HEK293 (cell line): ENCODE measurements at regions not wholly inside any gene's neighbourhood (a gene's known extent, or its start where the extent isn't known, plus 50 kb on each side); places are given as distances from the start of the nearest gene placed in this dataset.

Source experiments
- CTCF ChIA-PET: fragments of 350-600 bp; formaldehyde crosslinking; extraction: SDS; loops from one replicate; lab custom pipeline; 2021; ENCODE audit warnings: antibody characterized with exemption; lab: Yijun Ruan, JAX
- POLR2A ChIA-PET: fragments of 300-600 bp; formaldehyde crosslinking; extraction: SDS; loops from one replicate; lab custom pipeline; 2020; ENCODE audit warnings: antibody characterized with exemption, inconsistent platforms; lab: Yijun Ruan, JAX
- H3K27ac ChIP-seq: fragments of 200-500 bp; sonication (Bioruptor generic); 2 replicates; pipeline ENCODE4 v1.5.1; 2014; ENCODE audit warnings: low read depth, low read length, control low read depth, inconsistent platforms; ENCODE audit errors: extremely low read depth
- H3K36me3 ChIP-seq, 2 experiments: fragments of 200-500 bp in 1 of 2; sonication (Bioruptor generic) in 1 of 2; 1 replicate in 1 of 2; 2 replicates in 1 of 2; pipeline ENCODE4 v1.5.1; 2014 to 2017; ENCODE audit warnings: inconsistent platforms in 2 of 2, low read length in 2 of 2; ENCODE audit not compliant: control insufficient read depth in 2 of 2, insufficient read depth in 1 of 2
- H3K4me1 ChIP-seq: fragments of 200-500 bp; sonication (Bioruptor generic); 2 replicates; pipeline ENCODE4 v1.5.1; 2014; ENCODE audit warnings: mild to moderate bottlenecking, low read length, inconsistent platforms; ENCODE audit not compliant: control insufficient read depth, insufficient read depth
- H3K4me3 ChIP-seq: 2 replicates; pipeline ENCODE4 v1.5.1; 2011; ENCODE audit warnings: low read depth, mild to moderate bottlenecking, control low read depth, low read length, moderate library complexity
- H3K9me3 ChIP-seq: fragments of 200-500 bp; sonication (Bioruptor generic); 2 replicates; pipeline ENCODE4 v1.5.1; 2014; ENCODE audit warnings: low read depth, low read length, inconsistent platforms; ENCODE audit not compliant: control insufficient read depth, insufficient read depth
- IKZF3 ChIP-seq: fragments of 450-650 bp; IDR thresholded peaks from 2 replicates; pipeline ENCODE4 v1.5.0; 2018; ENCODE audit warnings: missing biosample characterization, mild to moderate bottlenecking, missing genetic modification characterization, moderate library complexity
- SP7 ChIP-seq: fragments of 450-650 bp; formaldehyde crosslinking; IDR thresholded peaks from 2 replicates; pipeline ENCODE4 v1.5.1; 2016; ENCODE audit warnings: missing biosample characterization, missing genetic modification characterization
- TRIM28 ChIP-seq: IDR thresholded peaks from 2 replicates; pipeline ENCODE4 v1.6.1; 2011; ENCODE audit warnings: low read length, control low read depth, borderline replicate concordance
- ZIC2 ChIP-seq: fragments of 450-650 bp; formaldehyde crosslinking; IDR thresholded peaks from 2 replicates; pipeline ENCODE4 v1.5.1; 2016; ENCODE audit warnings: missing biosample characterization, missing genetic modification characterization
- ZNF132 ChIP-seq: fragments of 450-650 bp; formaldehyde crosslinking; IDR thresholded peaks from 2 replicates; pipeline ENCODE4 v1.5.1; 2017; ENCODE audit warnings: missing biosample characterization, missing genetic modification characterization, borderline replicate concordance
- ZNF155 ChIP-seq: fragments of 450-650 bp; formaldehyde crosslinking; IDR thresholded peaks from 2 replicates; pipeline ENCODE4 v1.5.1; 2016; ENCODE audit warnings: missing biosample characterization, missing genetic modification characterization
- ZNF16 ChIP-seq: fragments of 450-650 bp; formaldehyde crosslinking; IDR thresholded peaks from 2 replicates; pipeline ENCODE4 v1.5.1; 2016; ENCODE audit warnings: low read depth, missing biosample characterization, missing genetic modification characterization
- ZNF221 ChIP-seq: fragments of 450-650 bp; formaldehyde crosslinking; IDR thresholded peaks from 2 replicates; pipeline ENCODE4 v1.5.1; 2017; ENCODE audit warnings: missing biosample characterization, missing genetic modification characterization, borderline replicate concordance
- ZNF248 ChIP-seq: fragments of 450-650 bp; formaldehyde crosslinking; IDR thresholded peaks from 2 replicates; pipeline ENCODE4 v1.5.1; 2017; ENCODE audit warnings: missing biosample characterization, missing genetic modification characterization
- ZNF366 ChIP-seq: fragments of 450-650 bp; formaldehyde crosslinking; conservative IDR thresholded peaks from 2 replicates; pipeline ENCODE4 v1.5.1; 2016; ENCODE audit warnings: missing biosample characterization, missing genetic modification characterization
- ZNF707 ChIP-seq: fragments of 450-650 bp; formaldehyde crosslinking; IDR thresholded peaks from 2 replicates; pipeline ENCODE4 v1.5.1; 2016; ENCODE audit warnings: missing biosample characterization, missing genetic modification characterization
- ZNF747 ChIP-seq: fragments of 450-650 bp; formaldehyde crosslinking; IDR thresholded peaks from 2 replicates; pipeline ENCODE4 v1.5.1; 2016; ENCODE audit warnings: missing biosample characterization, missing genetic modification characterization
- ZNF768 ChIP-seq: fragments of 450-650 bp; formaldehyde crosslinking; IDR thresholded peaks from 2 replicates; pipeline ENCODE4 v1.5.1; 2018; ENCODE audit warnings: missing biosample characterization, mild to moderate bottlenecking, missing genetic modification characterization
- ZNF777 ChIP-seq: fragments of 450-650 bp; formaldehyde crosslinking; IDR thresholded peaks from 2 replicates; pipeline ENCODE4 v1.5.1; 2017; ENCODE audit warnings: missing biosample characterization, missing genetic modification characterization, borderline replicate concordance
- ZSCAN23 ChIP-seq: fragments of 450-650 bp; formaldehyde crosslinking; IDR thresholded peaks from 2 replicates; pipeline ENCODE4 v1.5.1; 2016; ENCODE audit warnings: missing biosample characterization, missing genetic modification characterization
- TF ChIP-seq, protein P1 (sequence below): fragments of 450-650 bp; formaldehyde crosslinking; IDR thresholded peaks from 2 replicates; pipeline ENCODE4 v1.5.1; 2016; ENCODE audit warnings: missing biosample characterization, missing genetic modification characterization
- TF ChIP-seq, protein P2 (sequence below): fragments of 450-650 bp; formaldehyde crosslinking; IDR thresholded peaks from 2 replicates; pipeline ENCODE4 v1.5.1; 2017; ENCODE audit warnings: missing biosample characterization, missing genetic modification characterization
- TF ChIP-seq, protein P3 (sequence below): fragments of 450-650 bp; formaldehyde crosslinking; IDR thresholded peaks from 2 replicates; pipeline ENCODE4 v1.5.1; 2016; ENCODE audit warnings: missing biosample characterization, missing genetic modification characterization
- TF ChIP-seq, protein P4 (sequence below): fragments of 450-650 bp; formaldehyde crosslinking; IDR thresholded peaks from 2 replicates; pipeline ENCODE4 v1.5.1; 2017; ENCODE audit warnings: missing biosample characterization, mild to moderate bottlenecking, missing genetic modification characterization, moderate library complexity
- TF ChIP-seq, protein P5 (sequence below): fragments of 450-650 bp; formaldehyde crosslinking; IDR thresholded peaks from 2 replicates; pipeline ENCODE4 v1.5.1; 2016; ENCODE audit warnings: missing biosample characterization, missing genetic modification characterization

DNA sequence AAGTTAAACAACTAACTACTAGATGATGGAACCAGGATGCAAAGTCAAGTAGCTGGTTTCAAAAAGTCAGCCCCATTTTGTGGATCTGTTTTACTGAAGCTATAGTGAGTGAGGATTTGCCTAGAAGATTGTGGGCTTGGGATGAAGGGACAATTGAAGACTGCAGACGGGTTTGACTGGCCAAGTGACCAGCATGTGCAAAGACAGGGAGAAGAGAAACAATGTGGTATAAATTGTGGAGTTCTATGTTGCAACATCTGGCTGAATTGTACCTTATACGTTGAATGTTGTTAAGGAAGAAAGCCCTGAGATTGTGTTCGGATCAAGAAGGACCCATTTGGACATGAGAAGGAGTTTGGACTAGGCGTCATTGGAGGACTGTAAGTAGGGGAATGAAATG, 101.8 kb downstream of the MAT2B start:
- ChIA-PET POLR2A (no interaction called here), CTCF (no interaction called here)
- Histone ChIP-seq H3K4me1 (no peaks in the 10 kb centered on the region), H3K9me3 (no peaks in the 10 kb centered on the region), H3K27ac (no peak overlapping the region), H3K36me3 (no peaks in the 10 kb centered on the region), H3K4me3 (no peak overlapping the region)
- no peak for TF ChIP-seq ZNF248

DNA sequence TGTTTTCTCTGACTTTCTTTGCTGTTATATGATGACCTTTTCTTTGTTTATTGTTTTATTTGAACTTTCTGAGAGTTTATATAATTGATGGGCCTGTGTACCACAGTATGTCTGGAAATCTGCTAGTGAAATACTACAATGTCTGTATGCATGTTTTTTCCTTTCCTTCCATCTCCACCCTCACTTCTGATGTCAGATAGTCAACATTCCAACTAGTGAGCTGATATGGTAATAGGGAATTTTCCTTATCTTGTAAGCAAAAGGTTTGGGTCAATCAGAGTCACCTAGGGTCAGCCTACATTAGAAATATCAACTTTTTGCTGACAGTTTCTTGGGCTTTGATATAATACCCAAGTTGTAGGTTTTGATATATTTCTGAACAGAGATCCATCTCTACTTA, 103.2 kb downstream of the MAT2B start:
- ChIA-PET CTCF (interaction anchor here (0.9 to 1.0 kb wide), 2 partner anchors 40 to 814 kb away, joined by 4 read pairs; no protein-coding TSS in a partner anchor), POLR2A (no interaction called here)
- no peaks in the 10 kb centered on the region for H3K9me3 ChIP-seq
- H3K36me3 ChIP-seq = no peaks in the 10 kb centered on the region
- H3K27ac ChIP-seq = no peak overlapping the region
- no peak overlapping the region for H3K4me3 ChIP-seq
- TF ChIP-seq ZSCAN23 (tag by site-specific recombination) (no peak), TRIM28 (no peak), ZNF155 (tag by site-specific recombination) (no peak), ZNF16 (tag by site-specific recombination) (no peak), ZNF707 (tag by site-specific recombination) (no peak), ZNF132 (no peak), ZNF747 (no peak), ZNF221 (tag by site-specific recombination) (no peak), ZIC2 (tag by site-specific recombination) (no peak), ZNF777 (tag by site-specific recombination) (no peak), SP7 (no peak), ZNF768 (tag by site-specific recombination) (no peak), ZNF366 (no peak), IKZF3 (tag by site-specific recombination) (no peak)
- TF ChIP-seq, protein P1, sequence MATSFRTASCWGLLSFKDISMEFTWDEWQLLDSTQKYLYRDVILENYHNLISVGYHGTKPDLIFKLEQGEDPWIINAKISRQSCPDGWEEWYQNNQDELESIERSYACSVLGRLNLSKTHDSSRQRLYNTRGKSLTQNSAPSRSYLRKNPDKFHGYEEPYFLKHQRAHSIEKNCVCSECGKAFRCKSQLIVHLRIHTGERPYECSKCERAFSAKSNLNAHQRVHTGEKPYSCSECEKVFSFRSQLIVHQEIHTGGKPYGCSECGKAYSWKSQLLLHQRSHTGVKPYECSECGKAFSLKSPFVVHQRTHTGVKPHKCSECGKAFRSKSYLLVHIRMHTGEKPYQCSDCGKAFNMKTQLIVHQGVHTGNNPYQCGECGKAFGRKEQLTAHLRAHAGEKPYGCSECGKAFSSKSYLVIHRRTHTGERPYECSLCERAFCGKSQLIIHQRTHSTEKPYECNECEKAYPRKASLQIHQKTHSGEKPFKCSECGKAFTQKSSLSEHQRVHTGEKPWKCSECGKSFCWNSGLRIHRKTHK (tag by site-specific recombination) = no peak
- TF ChIP-seq, protein P2, sequence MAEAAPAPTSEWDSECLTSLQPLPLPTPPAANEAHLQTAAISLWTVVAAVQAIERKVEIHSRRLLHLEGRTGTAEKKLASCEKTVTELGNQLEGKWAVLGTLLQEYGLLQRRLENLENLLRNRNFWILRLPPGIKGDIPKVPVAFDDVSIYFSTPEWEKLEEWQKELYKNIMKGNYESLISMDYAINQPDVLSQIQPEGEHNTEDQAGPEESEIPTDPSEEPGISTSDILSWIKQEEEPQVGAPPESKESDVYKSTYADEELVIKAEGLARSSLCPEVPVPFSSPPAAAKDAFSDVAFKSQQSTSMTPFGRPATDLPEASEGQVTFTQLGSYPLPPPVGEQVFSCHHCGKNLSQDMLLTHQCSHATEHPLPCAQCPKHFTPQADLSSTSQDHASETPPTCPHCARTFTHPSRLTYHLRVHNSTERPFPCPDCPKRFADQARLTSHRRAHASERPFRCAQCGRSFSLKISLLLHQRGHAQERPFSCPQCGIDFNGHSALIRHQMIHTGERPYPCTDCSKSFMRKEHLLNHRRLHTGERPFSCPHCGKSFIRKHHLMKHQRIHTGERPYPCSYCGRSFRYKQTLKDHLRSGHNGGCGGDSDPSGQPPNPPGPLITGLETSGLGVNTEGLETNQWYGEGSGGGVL (tag by site-specific recombination) = no peak
- TF ChIP-seq, protein P3, sequence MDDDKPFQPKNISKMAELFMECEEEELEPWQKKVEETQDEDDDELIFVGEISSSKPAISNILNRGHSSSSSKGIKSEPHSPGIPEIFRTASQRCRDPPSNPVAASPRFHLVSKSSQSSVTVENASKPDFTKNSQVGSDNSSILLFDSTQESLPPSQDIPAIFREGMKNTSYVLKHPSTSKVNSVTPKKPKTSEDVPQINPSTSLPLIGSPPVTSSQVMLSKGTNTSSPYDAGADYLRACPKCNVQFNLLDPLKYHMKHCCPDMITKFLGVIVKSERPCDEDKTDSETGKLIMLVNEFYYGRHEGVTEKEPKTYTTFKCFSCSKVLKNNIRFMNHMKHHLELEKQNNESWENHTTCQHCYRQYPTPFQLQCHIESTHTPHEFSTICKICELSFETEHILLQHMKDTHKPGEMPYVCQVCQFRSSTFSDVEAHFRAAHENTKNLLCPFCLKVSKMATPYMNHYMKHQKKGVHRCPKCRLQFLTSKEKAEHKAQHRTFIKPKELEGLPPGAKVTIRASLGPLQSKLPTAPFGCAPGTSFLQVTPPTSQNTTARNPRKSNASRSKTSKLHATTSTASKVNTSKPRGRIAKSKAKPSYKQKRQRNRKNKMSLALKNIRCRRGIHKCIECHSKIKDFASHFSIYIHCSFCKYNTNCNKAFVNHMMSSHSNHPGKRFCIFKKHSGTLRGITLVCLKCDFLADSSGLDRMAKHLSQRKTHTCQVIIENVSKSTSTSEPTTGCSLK (tag by site-specific recombination) = no peak
- TF ChIP-seq, protein P4, sequence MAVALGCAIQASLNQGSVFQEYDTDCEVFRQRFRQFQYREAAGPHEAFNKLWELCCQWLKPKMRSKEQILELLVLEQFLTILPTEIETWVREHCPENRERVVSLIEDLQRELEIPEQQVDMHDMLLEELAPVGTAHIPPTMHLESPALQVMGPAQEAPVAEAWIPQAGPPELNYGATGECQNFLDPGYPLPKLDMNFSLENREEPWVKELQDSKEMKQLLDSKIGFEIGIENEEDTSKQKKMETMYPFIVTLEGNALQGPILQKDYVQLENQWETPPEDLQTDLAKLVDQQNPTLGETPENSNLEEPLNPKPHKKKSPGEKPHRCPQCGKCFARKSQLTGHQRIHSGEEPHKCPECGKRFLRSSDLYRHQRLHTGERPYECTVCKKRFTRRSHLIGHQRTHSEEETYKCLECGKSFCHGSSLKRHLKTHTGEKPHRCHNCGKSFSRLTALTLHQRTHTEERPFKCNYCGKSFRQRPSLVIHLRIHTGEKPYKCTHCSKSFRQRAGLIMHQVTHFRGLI (tag by site-specific recombination) = no peak
- TF ChIP-seq, protein P5, sequence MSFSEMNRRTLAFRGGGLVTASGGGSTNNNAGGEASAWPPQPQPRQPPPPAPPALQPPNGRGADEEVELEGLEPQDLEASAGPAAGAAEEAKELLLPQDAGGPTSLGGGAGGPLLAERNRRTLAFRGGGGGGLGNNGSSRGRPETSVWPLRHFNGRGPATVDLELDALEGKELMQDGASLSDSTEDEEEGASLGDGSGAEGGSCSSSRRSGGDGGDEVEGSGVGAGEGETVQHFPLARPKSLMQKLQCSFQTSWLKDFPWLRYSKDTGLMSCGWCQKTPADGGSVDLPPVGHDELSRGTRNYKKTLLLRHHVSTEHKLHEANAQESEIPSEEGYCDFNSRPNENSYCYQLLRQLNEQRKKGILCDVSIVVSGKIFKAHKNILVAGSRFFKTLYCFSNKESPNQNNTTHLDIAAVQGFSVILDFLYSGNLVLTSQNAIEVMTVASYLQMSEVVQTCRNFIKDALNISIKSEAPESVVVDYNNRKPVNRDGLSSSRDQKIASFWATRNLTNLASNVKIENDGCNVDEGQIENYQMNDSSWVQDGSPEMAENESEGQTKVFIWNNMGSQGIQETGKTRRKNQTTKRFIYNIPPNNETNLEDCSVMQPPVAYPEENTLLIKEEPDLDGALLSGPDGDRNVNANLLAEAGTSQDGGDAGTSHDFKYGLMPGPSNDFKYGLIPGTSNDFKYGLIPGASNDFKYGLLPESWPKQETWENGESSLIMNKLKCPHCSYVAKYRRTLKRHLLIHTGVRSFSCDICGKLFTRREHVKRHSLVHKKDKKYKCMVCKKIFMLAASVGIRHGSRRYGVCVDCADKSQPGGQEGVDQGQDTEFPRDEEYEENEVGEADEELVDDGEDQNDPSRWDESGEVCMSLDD (tag by site-specific recombination) = no peak
- H3K4me1 ChIP-seq = no peaks in the 10 kb centered on the region
